ENCODE measurements at regions not wholly inside any gene's neighbourhood (a gene's known extent, or its start where the extent isn't known, plus 50 kb on each side); places are given as distances from the start of the nearest gene placed in this dataset.

DNA sequence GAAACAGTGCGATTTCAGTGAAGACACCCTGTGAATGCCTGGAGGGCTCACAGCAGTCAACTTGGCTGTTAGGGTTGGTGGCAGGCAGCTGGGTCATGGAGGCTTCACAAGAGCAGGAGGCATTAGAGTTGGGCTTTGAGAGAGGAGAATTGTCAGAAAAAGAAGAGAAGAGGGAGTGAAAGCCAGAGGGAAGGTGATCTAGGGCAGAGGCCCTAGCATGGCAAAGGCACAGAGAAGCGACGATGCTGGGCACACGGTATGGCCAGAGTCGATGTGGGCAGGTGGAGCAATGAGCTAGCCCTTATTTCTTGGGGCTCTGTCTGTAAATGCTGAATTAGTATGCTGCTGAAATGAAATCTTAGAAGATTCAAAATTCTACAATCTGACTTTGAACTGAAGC is 52.6 kb upstream of the OLFM4 start:
- Histone ChIP-seq H3K4me2 (ENCODE audit: low read length) (no peak overlapping the region), H3K4me3 (ENCODE audit: low read length) (no peak overlapping the region), H2BK15ac (replicated peaks; ENCODE audit: low read depth) (no peak overlapping the region), H3K18ac (ENCODE audit: low read length) (no peak overlapping the region), H3K56ac (ENCODE audit: low read length) (no peak overlapping the region), H3K27me3 (ENCODE audit: insufficient read depth, low read length, poor library complexity) (no peaks in the 10 kb centered on the region), H3K36me3 (ENCODE audit: control insufficient read depth, insufficient read depth, low read length) (no peaks in the 10 kb centered on the region), H3K27ac (ENCODE audit: low read depth, low read length) (no peak overlapping the region), H2BK120ac (ENCODE audit: low read depth, low read length) (no peak overlapping the region), H2AK5ac (ENCODE audit: low read length) (no peak overlapping the region), H3K23ac (ENCODE audit: low read length) (no peak overlapping the region), H4K5ac (ENCODE audit: low read length) (no peak overlapping the region), H3K79me2 (ENCODE audit: control insufficient read depth, insufficient read depth, low read length) (no peaks in the 10 kb centered on the region), H3K4me1 (ENCODE audit: control insufficient read depth, low read depth, low read length) (no peaks in the 10 kb centered on the region), H4K8ac (ENCODE audit: low read depth, low read length) (no peak overlapping the region), H2BK5ac (ENCODE audit: low read length) (no peak overlapping the region), H3K4ac (ENCODE audit: low read depth, low read length) (no peak overlapping the region), H3K79me1 (ENCODE audit: low read length) (no peaks in the 10 kb centered on the region), H3K9ac (ENCODE audit: low read length) (no peak overlapping the region)
- no CpG with 5 or more reads among the region's 5 CpGs for WGBS (ENCODE audit: extremely low coverage, insufficient coverage, low lambda C conversion rate)
- no peak for DNase-seq

GRCh38 chr13:52975161-52975560 is 53.5 kb upstream of the OLFM4 start:
- no CpG with 5 or more reads among the region's 9 CpGs for WGBS (ENCODE audit: extremely low coverage, insufficient coverage, low lambda C conversion rate)
- Histone ChIP-seq H3K79me2 (ENCODE audit: control insufficient read depth, insufficient read depth, low read length) (no peaks in the 10 kb centered on the region), H3K4me1 (ENCODE audit: control insufficient read depth, low read depth, low read length) (no peaks in the 10 kb centered on the region), H2BK15ac (replicated peaks; ENCODE audit: low read depth) (no peak overlapping the region), H3K9ac (ENCODE audit: low read length) (no peak overlapping the region), H3K36me3 (ENCODE audit: control insufficient read depth, insufficient read depth, low read length) (no peaks in the 10 kb centered on the region), H4K8ac (ENCODE audit: low read depth, low read length) (no peak overlapping the region), H3K23ac (ENCODE audit: low read length) (no peak overlapping the region), H2AK5ac (ENCODE audit: low read length) (no peak overlapping the region), H2BK120ac (ENCODE audit: low read depth, low read length) (no peak overlapping the region), H3K56ac (ENCODE audit: low read length) (no peak overlapping the region), H2BK5ac (ENCODE audit: low read length) (no peak overlapping the region), H3K18ac (ENCODE audit: low read length) (no peak overlapping the region), H4K5ac (ENCODE audit: low read length) (no peak overlapping the region), H3K4me2 (ENCODE audit: low read length) (no peak overlapping the region), H3K27me3 (ENCODE audit: insufficient read depth, low read length, poor library complexity) (no peaks in the 10 kb centered on the region), H3K79me1 (ENCODE audit: low read length) (no peaks in the 10 kb centered on the region), H3K27ac (ENCODE audit: low read depth, low read length) (no peak overlapping the region), H3K4ac (ENCODE audit: low read depth, low read length) (no peak overlapping the region), H3K4me3 (ENCODE audit: low read length) (no peak overlapping the region)
- DNase-seq, result no peak

- no peak for DNase-seq
- no peak overlapping the region for H2AK5ac ChIP-seq (ENCODE audit: low read length)
- no peaks in the 10 kb centered on the region for H3K79me1 ChIP-seq (ENCODE audit: low read length)
- H3K79me2 ChIP-seq (ENCODE audit: control insufficient read depth, insufficient read depth, low read length), result no peaks in the 10 kb centered on the region
- H2BK5ac ChIP-seq (ENCODE audit: low read length), result no peak overlapping the region
- H3K27ac ChIP-seq (ENCODE audit: low read depth, low read length), result no peak overlapping the region
- H3K18ac ChIP-seq (ENCODE audit: low read length), result no peak overlapping the region
- H2BK120ac ChIP-seq (ENCODE audit: low read depth, low read length), result no peak overlapping the region
- no peaks in the 10 kb centered on the region for H3K27me3 ChIP-seq (ENCODE audit: insufficient read depth, low read length, poor library complexity)
- no peaks in the 10 kb centered on the region for H3K36me3 ChIP-seq (ENCODE audit: control insufficient read depth, insufficient read depth, low read length)
- H4K5ac ChIP-seq (ENCODE audit: low read length), result no peak overlapping the region
- H3K23ac ChIP-seq (ENCODE audit: low read length), result no peak overlapping the region
- no peak overlapping the region for H3K4me2 ChIP-seq (ENCODE audit: low read length)
- no peak overlapping the region for H4K8ac ChIP-seq (ENCODE audit: low read depth, low read length)
- WGBS (ENCODE audit: extremely low coverage, insufficient coverage, low lambda C conversion rate), result no CpG with 5 or more reads among the region's 4 CpGs
- H3K4me1 ChIP-seq (ENCODE audit: control insufficient read depth, low read depth, low read length), result no peaks in the 10 kb centered on the region
- no peak overlapping the region for H3K4me3 ChIP-seq (ENCODE audit: low read length)
- H3K9ac ChIP-seq (ENCODE audit: low read length), result no peak overlapping the region
- H3K4ac ChIP-seq (ENCODE audit: low read depth, low read length), result no peak overlapping the region
- no peak overlapping the region for H2BK15ac ChIP-seq (replicated peaks; ENCODE audit: low read depth)
- H3K56ac ChIP-seq (ENCODE audit: low read length), result no peak overlapping the region
Measured at GRCh38 chr13:52974711-52975110, 53.9 kb upstream of the OLFM4 start.

- H3K4me2 ChIP-seq (ENCODE audit: low read length), result no peak overlapping the region
- H3K4ac ChIP-seq (ENCODE audit: low read depth, low read length), result no peak overlapping the region
- no peaks in the 10 kb centered on the region for H3K27me3 ChIP-seq (ENCODE audit: insufficient read depth, low read length, poor library complexity)
- H3K36me3 ChIP-seq (ENCODE audit: control insufficient read depth, insufficient read depth, low read length), result no peaks in the 10 kb centered on the region
- no peak overlapping the region for H2BK5ac ChIP-seq (ENCODE audit: low read length)
- no peak overlapping the region for H3K27ac ChIP-seq (ENCODE audit: low read depth, low read length)
- no peak overlapping the region for H2BK15ac ChIP-seq (replicated peaks; ENCODE audit: low read depth)
- WGBS (ENCODE audit: extremely low coverage, insufficient coverage, low lambda C conversion rate), result no CpG with 5 or more reads among the region's 4 CpGs
- H3K9ac ChIP-seq (ENCODE audit: low read length), result no peak overlapping the region
- DNase-seq, result no peak
- no peak overlapping the region for H2BK120ac ChIP-seq (ENCODE audit: low read depth, low read length)
- no peak overlapping the region for H2AK5ac ChIP-seq (ENCODE audit: low read length)
- H3K79me2 ChIP-seq (ENCODE audit: control insufficient read depth, insufficient read depth, low read length), result no peaks in the 10 kb centered on the region
- H3K56ac ChIP-seq (ENCODE audit: low read length), result no peak overlapping the region
- no peaks in the 10 kb centered on the region for H3K4me1 ChIP-seq (ENCODE audit: control insufficient read depth, low read depth, low read length)
- no peak overlapping the region for H4K5ac ChIP-seq (ENCODE audit: low read length)
- no peak overlapping the region for H3K23ac ChIP-seq (ENCODE audit: low read length)
- H3K79me1 ChIP-seq (ENCODE audit: low read length), result no peaks in the 10 kb centered on the region
- no peak overlapping the region for H3K4me3 ChIP-seq (ENCODE audit: low read length)
- H3K18ac ChIP-seq (ENCODE audit: low read length), result no peak overlapping the region
- H4K8ac ChIP-seq (ENCODE audit: low read depth, low read length), result no peak overlapping the region
Measured at GRCh38 chr13:52969373-52969772, 59.2 kb upstream of the OLFM4 start.

DNA sequence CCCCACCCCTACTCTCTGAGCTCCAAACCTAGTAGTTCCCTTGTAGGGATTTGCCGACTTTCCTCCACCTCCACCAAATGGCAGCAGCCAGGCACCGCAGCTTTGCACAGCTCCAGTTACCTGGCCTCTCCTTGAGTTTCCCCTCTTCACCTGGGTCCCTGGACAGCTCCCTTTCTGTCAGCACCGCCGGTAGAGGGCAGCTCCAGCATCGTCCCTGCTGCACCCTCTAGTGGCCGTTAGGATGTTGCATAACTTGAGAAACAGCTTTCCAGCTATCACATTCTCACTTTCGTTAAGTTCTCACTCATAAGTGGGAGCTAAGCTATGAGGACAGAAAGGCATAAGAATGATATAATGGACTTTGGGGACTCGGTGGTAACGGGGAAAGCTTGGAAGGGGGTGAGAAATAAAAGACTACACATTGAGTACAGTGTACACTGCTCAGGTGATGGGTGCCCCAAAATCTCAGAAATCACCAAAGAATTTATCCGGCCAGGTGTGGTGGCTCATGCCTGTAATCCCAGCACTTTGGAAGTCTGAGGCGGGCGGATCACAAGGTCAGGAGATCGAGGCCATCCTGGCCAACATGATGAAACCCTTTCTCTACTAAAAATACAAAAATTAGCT is 60.4 kb upstream of the OLFM4 start:
- DNase-seq, result peak; percentile 95
- no peaks in the 10 kb centered on the region for H3K27me3 ChIP-seq (ENCODE audit: insufficient read depth, low read length, poor library complexity)
- H3K56ac ChIP-seq (ENCODE audit: low read length), result no peak overlapping the region
- H3K23ac ChIP-seq (ENCODE audit: low read length), result no peak overlapping the region
- H2BK120ac ChIP-seq (ENCODE audit: low read depth, low read length), result no peak overlapping the region
- no peaks in the 10 kb centered on the region for H3K4me1 ChIP-seq (ENCODE audit: control insufficient read depth, low read depth, low read length)
- H4K5ac ChIP-seq (ENCODE audit: low read length), result no peak overlapping the region
- no peak overlapping the region for H4K8ac ChIP-seq (ENCODE audit: low read depth, low read length)
- H3K9ac ChIP-seq (ENCODE audit: low read length), result no peak overlapping the region
- H2AK5ac ChIP-seq (ENCODE audit: low read length), result no peak overlapping the region
- no peak overlapping the region for H3K4ac ChIP-seq (ENCODE audit: low read depth, low read length)
- no CpG with 5 or more reads among the region's 13 CpGs for WGBS (ENCODE audit: extremely low coverage, insufficient coverage, low lambda C conversion rate)
- H3K36me3 ChIP-seq (ENCODE audit: control insufficient read depth, insufficient read depth, low read length), result no peaks in the 10 kb centered on the region
- H2BK5ac ChIP-seq (ENCODE audit: low read length), result no peak overlapping the region
- no peak overlapping the region for H3K27ac ChIP-seq (ENCODE audit: low read depth, low read length)
- H3K4me2 ChIP-seq (ENCODE audit: low read length), result no peak overlapping the region
- H2BK15ac ChIP-seq (replicated peaks; ENCODE audit: low read depth), result no peak overlapping the region
- H3K79me1 ChIP-seq (ENCODE audit: low read length), result no peaks in the 10 kb centered on the region
- no peak overlapping the region for H3K18ac ChIP-seq (ENCODE audit: low read length)
- H3K79me2 ChIP-seq (ENCODE audit: control insufficient read depth, insufficient read depth, low read length), result no peaks in the 10 kb centered on the region
- no peak overlapping the region for H3K4me3 ChIP-seq (ENCODE audit: low read length)

DNA sequence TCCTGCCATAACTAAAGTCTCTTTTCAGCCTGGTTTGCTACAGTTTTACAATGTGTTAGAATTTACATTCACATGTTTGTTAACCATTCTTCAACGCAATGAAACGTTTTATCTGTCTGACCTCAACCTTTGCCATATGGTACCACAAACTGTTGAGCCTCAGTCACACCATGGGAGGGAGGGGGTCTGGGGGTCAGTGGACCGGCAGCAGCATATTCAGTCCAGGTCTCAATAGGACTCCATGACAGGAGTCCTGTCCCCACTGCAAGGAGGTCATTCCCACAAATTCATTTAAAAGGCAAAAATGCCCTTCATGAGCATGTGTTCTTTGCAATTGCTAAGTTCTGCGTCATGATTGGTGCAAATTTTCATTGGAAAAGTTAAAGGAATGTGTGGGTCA is 66.6 kb upstream of the OLFM4 start:
- H4K8ac ChIP-seq (ENCODE audit: low read depth, low read length), result no peak overlapping the region
- no peak overlapping the region for H3K4ac ChIP-seq (ENCODE audit: low read depth, low read length)
- H2AK5ac ChIP-seq (ENCODE audit: low read length), result no peak overlapping the region
- H3K4me1 ChIP-seq (ENCODE audit: control insufficient read depth, low read depth, low read length), result no peaks in the 10 kb centered on the region
- no peak overlapping the region for H3K18ac ChIP-seq (ENCODE audit: low read length)
- no peak overlapping the region for H3K4me2 ChIP-seq (ENCODE audit: low read length)
- no peaks in the 10 kb centered on the region for H3K79me1 ChIP-seq (ENCODE audit: low read length)
- no peak for DNase-seq
- H3K4me3 ChIP-seq (ENCODE audit: low read length), result no peak overlapping the region
- WGBS (ENCODE audit: extremely low coverage, insufficient coverage, low lambda C conversion rate), result no CpG with 5 or more reads among the region's 4 CpGs
- H3K56ac ChIP-seq (ENCODE audit: low read length), result no peak overlapping the region
- no peak overlapping the region for H2BK5ac ChIP-seq (ENCODE audit: low read length)
- no peak overlapping the region for H3K9ac ChIP-seq (ENCODE audit: low read length)
- no peak overlapping the region for H4K5ac ChIP-seq (ENCODE audit: low read length)
- H3K79me2 ChIP-seq (ENCODE audit: control insufficient read depth, insufficient read depth, low read length), result no peaks in the 10 kb centered on the region
- no peaks in the 10 kb centered on the region for H3K27me3 ChIP-seq (ENCODE audit: insufficient read depth, low read length, poor library complexity)
- H2BK15ac ChIP-seq (replicated peaks; ENCODE audit: low read depth), result no peak overlapping the region
- no peak overlapping the region for H3K23ac ChIP-seq (ENCODE audit: low read length)
- no peak overlapping the region for H2BK120ac ChIP-seq (ENCODE audit: low read depth, low read length)
- H3K27ac ChIP-seq (ENCODE audit: low read depth, low read length), result no peak overlapping the region
- H3K36me3 ChIP-seq (ENCODE audit: control insufficient read depth, insufficient read depth, low read length), result no peaks in the 10 kb centered on the region
